Lower leg skin (tissue), 3 donors: ENCODE measurements at regions not wholly inside any gene's neighbourhood (a gene's known extent, or its start where the extent isn't known, plus 50 kb on each side); places are given as distances from the start of the nearest gene placed in this dataset.

Source experiments
- CTCF ChIP-seq, 3 donors: fragments of 450-650 bp; IDR thresholded peaks; one replicate each; pipeline ENCODE4 v1.5.1; 2016; ENCODE audit warnings: antibody characterized with exemption in 3 of 3, mild to moderate bottlenecking in 3 of 3, moderate library complexity in 2 of 3
- POLR2A ChIP-seq, 2 donors: fragments of 450-650 bp; IDR thresholded peaks; one replicate each; pipeline ENCODE4 v1.6.1; 2016 to 2017; ENCODE audit warnings: antibody characterized with exemption in 2 of 2, mild to moderate bottlenecking in 1 of 2, moderate library complexity in 1 of 2

GRCh38 chr4:170538821-170539473 is 449.2 kb upstream of the AADAT start:
- no peak for TF ChIP-seq CTCF (IDR thresholded peaks at IDR 0.05)
- no peak for TF ChIP-seq POLR2A (IDR thresholded peaks at IDR 0.05)
